ENCODE measurements at regions not wholly inside any gene's neighbourhood (a gene's known extent, or its start where the extent isn't known, plus 50 kb on each side); places are given as distances from the start of the nearest gene placed in this dataset.

GRCh38 chr20:52760791-52761190 lies 211.4 kb upstream of the TSHZ2 start:
- no peaks in the 10 kb centered on the region for H3K27me3 ChIP-seq
- H3K9me3 ChIP-seq = no peaks in the 10 kb centered on the region
- no peak overlapping the region for H3K27ac ChIP-seq
- ATAC-seq = no peak
- no peaks in the 10 kb centered on the region for H3K36me3 ChIP-seq
- H3K4me3 ChIP-seq = no peak overlapping the region
- no peaks in the 10 kb centered on the region for H3K4me1 ChIP-seq
- TF ChIP-seq CTCF (IDR thresholded peaks at IDR 0.05) (no peak), EP300 (IDR thresholded peaks at IDR 0.05) (no peak), POLR2A (IDR thresholded peaks at IDR 0.05) (no peak), POLR2AphosphoS5 (IDR thresholded peaks at IDR 0.05) (no peak)
- WGBS, 2 donors (ENCODE audit: low coverage in 1 of 2) = 86% methylated on average over 1 of the region's 3 CpGs; no CpG with 5 or more reads in 1 of the 2 donors

- H3K4me1 ChIP-seq = no peaks in the 10 kb centered on the region
- H3K36me3 ChIP-seq = no peaks in the 10 kb centered on the region
- no peak for ATAC-seq
- peaks cover 0 to 5% (median 0%) of the 10 kb centered on the region in 3 donors for H3K9me3 ChIP-seq
- 45 to 52% methylated on average over 3 of the region's 3 CpGs for WGBS, 2 donors (ENCODE audit: low coverage in 1 of 2)
- H3K27ac ChIP-seq = no peak overlapping the region
- no peaks in the 10 kb centered on the region for H3K27me3 ChIP-seq
- TF ChIP-seq CTCF (IDR thresholded peaks at IDR 0.05) (no peak), POLR2AphosphoS5 (IDR thresholded peaks at IDR 0.05) (no peak), POLR2A (IDR thresholded peaks at IDR 0.05) (no peak), EP300 (IDR thresholded peaks at IDR 0.05) (no peak)
- H3K4me3 ChIP-seq = no peak overlapping the region
Measured at GRCh38 chr20:52757411-52757810, 214.7 kb upstream of the TSHZ2 start.

- WGBS, 2 donors (ENCODE audit: low coverage in 1 of 2) = 64 to 70% methylated on average over 1 of the region's 1 CpG
- H3K9me3 ChIP-seq = peaks cover 0 to 5% (median 0%) of the 10 kb centered on the region in 3 donors
- no peak for TF ChIP-seq EP300 (IDR thresholded peaks at IDR 0.05)
- TF ChIP-seq CTCF (IDR thresholded peaks at IDR 0.05) = no peak
- TF ChIP-seq POLR2A (IDR thresholded peaks at IDR 0.05) = no peak
- TF ChIP-seq POLR2AphosphoS5 (IDR thresholded peaks at IDR 0.05) = no peak
- no peaks in the 10 kb centered on the region for H3K4me1 ChIP-seq
- H3K4me3 ChIP-seq = no peak overlapping the region
- no peaks in the 10 kb centered on the region for H3K27me3 ChIP-seq
- no peak overlapping the region for H3K27ac ChIP-seq
- no peak for ATAC-seq
- no peaks in the 10 kb centered on the region for H3K36me3 ChIP-seq
Measured at GRCh38 chr20:52755744-52756143, 216.4 kb upstream of the TSHZ2 start.

GRCh38 chr20:52754366-52754765 lies 217.8 kb upstream of the TSHZ2 start:
- H3K4me3 ChIP-seq = no peak overlapping the region
- H3K9me3 ChIP-seq = peaks cover 0 to 5% (median 0%) of the 10 kb centered on the region in 3 donors
- H3K4me1 ChIP-seq = no peaks in the 10 kb centered on the region
- H3K27ac ChIP-seq = no peak overlapping the region
- no peak for ATAC-seq
- H3K27me3 ChIP-seq = no peaks in the 10 kb centered on the region
- H3K36me3 ChIP-seq = no peaks in the 10 kb centered on the region
- TF ChIP-seq CTCF (IDR thresholded peaks at IDR 0.05) = no peak
- TF ChIP-seq EP300 (IDR thresholded peaks at IDR 0.05) = no peak
- TF ChIP-seq POLR2A (IDR thresholded peaks at IDR 0.05) = no peak
- TF ChIP-seq POLR2AphosphoS5 (IDR thresholded peaks at IDR 0.05) = no peak

GRCh38 chr20:52752023-52752422 lies 220.1 kb upstream of the TSHZ2 start:
- Histone ChIP-seq H3K4me1 (no peaks in the 10 kb centered on the region), H3K27me3 (no peaks in the 10 kb centered on the region), H3K36me3 (no peaks in the 10 kb centered on the region), H3K9me3 (peaks cover 0 to 5% (median 0%) of the 10 kb centered on the region in 3 donors), H3K27ac (no peak overlapping the region), H3K4me3 (no peak overlapping the region)
- no peak for ATAC-seq
- WGBS, 2 donors (ENCODE audit: low coverage in 1 of 2) = 60 to 67% methylated on average over 3 to 5 of the region's 5 CpGs
- TF ChIP-seq POLR2A (IDR thresholded peaks at IDR 0.05) (no peak), POLR2AphosphoS5 (IDR thresholded peaks at IDR 0.05) (no peak), EP300 (IDR thresholded peaks at IDR 0.05) (no peak), CTCF (IDR thresholded peaks at IDR 0.05) (no peak)

Measured in gastroesophageal sphincter (tissue), 4 donors.